Spleen (tissue), 11 donors: ENCODE measurements at regions not wholly inside any gene's neighbourhood (a gene's known extent, or its start where the extent isn't known, plus 50 kb on each side); places are given as distances from the start of the nearest gene placed in this dataset.

Experiments
- DNase-seq: peaks from one replicate; pipeline ENCODE4 v3.0.0-alpha.2; 2020
- H3K27ac ChIP-seq, 8 donors: fragments of 200-600 bp; sonication (generic) in 7 of 8; 1 replicate in 4 of 8; 2 replicates in 4 of 8; pipeline versions ENCODE4 v1.5.0 to v1.8.0; 2016 to 2021; ENCODE audit warnings: inconsistent platforms in 4 of 8, mild to moderate bottlenecking in 4 of 8, moderate library complexity in 1 of 8
- H3K27me3 ChIP-seq, 7 donors: fragments of 200-600 bp; sonication (generic) in 6 of 7; replicated peaks in 1 of 7; 1 replicate in 4 of 7; 2 replicates in 3 of 7; pipeline versions ENCODE4 v1.5.0 to v1.8.0; 2016 to 2021; ENCODE audit warnings: inconsistent platforms in 3 of 7, mild to moderate bottlenecking in 1 of 7
- H3K36me3 ChIP-seq, 6 donors: fragments of 200-600 bp; sonication (generic) in 5 of 6; 1 replicate in 4 of 6; 2 replicates in 2 of 6; pipeline versions ENCODE4 v1.5.0 to v1.8.0; 2016 to 2021; ENCODE audit warnings: inconsistent platforms in 2 of 6
- H3K4me1 ChIP-seq, 6 donors: fragments of 200-600 bp; sonication (generic) in 5 of 6; 1 replicate in 3 of 6; 2 replicates in 3 of 6; pipeline versions ENCODE4 v1.5.0 to v1.8.0; 2016 to 2021; ENCODE audit warnings: inconsistent platforms in 3 of 6
- H3K4me3 ChIP-seq, 8 donors: fragments of 200-600 bp; sonication (generic) in 7 of 8; 1 replicate in 4 of 8; 2 replicates in 4 of 8; pipeline versions ENCODE4 v1.5.0 to v1.8.0; 2016 to 2021; ENCODE audit warnings: inconsistent platforms in 4 of 8, mild to moderate bottlenecking in 4 of 8, moderate library complexity in 2 of 8
- H3K9me3 ChIP-seq, 8 donors: fragments of 200-600 bp; sonication (generic) in 7 of 8; 1 replicate in 4 of 8; 2 replicates in 4 of 8; pipeline versions ENCODE4 v1.5.0 to v1.8.0; 2016 to 2021; ENCODE audit warnings: inconsistent platforms in 4 of 8
- CTCF ChIP-seq, 11 experiments: fragments of 200-600 bp in 7 of 11; fragments of 450-650 bp in 4 of 11; sonication (generic) in 4 of 11; IDR thresholded peaks in 8 of 11; conservative IDR thresholded peaks in 3 of 11; 1 replicate in 7 of 11; 2 replicates in 4 of 11; pipeline versions ENCODE4 v1.4.0 to v1.8.0; 2016 to 2021; ENCODE audit warnings: antibody characterized with exemption in 11 of 11, inconsistent platforms in 4 of 11, mild to moderate bottlenecking in 1 of 11
- POLR2A ChIP-seq, 3 donors: fragments of 450-650 bp; IDR thresholded peaks; one replicate each; pipeline ENCODE4 v1.5.1; 2017; ENCODE audit warnings: antibody characterized with exemption in 3 of 3, mild to moderate bottlenecking in 1 of 3
- POLR2AphosphoS5 ChIP-seq, 3 donors: sonication (generic); formaldehyde crosslinking; IDR thresholded peaks; one replicate each; pipeline ENCODE4 v1.5.1; 2017; ENCODE audit warnings: antibody characterized with exemption in 3 of 3
- WGBS, 5 donors: extraction: QIAGEN DNeasy Blood & Tissue Kit in 3 of 5; methylation state at CpG; one replicate each; pipeline versions ENCODE4 v1.1.5 to v1.1.7; 2013 to 2018; 5-methylcytosine and 5-hydroxymethylcytosine counted together
- intact Hi-C: fragments of 100-400 bp; cut with DNase I; formaldehyde crosslinking; loops from one replicate; pipeline ENCODE4 v1.15.0; 2023; ENCODE audit warnings: low total_unique reads
- donor health status: healthy with polysubstance abuse.
- donor health status: DM: no; HTN: no; CAD: no; lungs with moderate emphysema.
- donor health status: DM: no; HTN: no; CAD: no.
- donor health status: Bipolar disorder and iron deficiency.
- donor health status: healthy.
- donor health status: DM: no; HTN: no; CAD: no.
- donor health status: DM: yes; HTN: yes; CAD: no.

GRCh38 chr21:25426580-25426979 is 180.7 kb downstream of the MRPL39 start:
- Histone ChIP-seq H3K27ac (no peak overlapping the region), H3K9me3 (no peaks in the 10 kb centered on the region), H3K27me3 (no peaks in the 10 kb centered on the region), H3K4me1 (peaks cover 7 to 45% (median 22%) of the 10 kb centered on the region in 6 donors), H3K4me3 (no peak overlapping the region), H3K36me3 (no peaks in the 10 kb centered on the region)
- DNase-seq: no peak
- 77 to 91% (median 81%) methylated on average over 4 of the region's 4 CpGs for WGBS, 5 donors
- TF ChIP-seq POLR2A (IDR thresholded peaks at IDR 0.05): no peak
- TF ChIP-seq CTCF (IDR thresholded peaks at IDR 0.05 in 8 of 11, conservative IDR thresholded peaks at IDR 0.05 in 3 of 11): no peak
- TF ChIP-seq POLR2AphosphoS5 (IDR thresholded peaks at IDR 0.05): no peak
- intact Hi-C loops: loop anchor here (10.0 kb wide), 1 partner anchor 278 kb away; no protein-coding TSS in a partner anchor

- TF ChIP-seq POLR2A (IDR thresholded peaks at IDR 0.05) (no peak), POLR2AphosphoS5 (IDR thresholded peaks at IDR 0.05) (no peak), CTCF (IDR thresholded peaks at IDR 0.05 in 8 of 11, conservative IDR thresholded peaks at IDR 0.05 in 3 of 11) (no peak)
- DNase-seq: no peak
- 59 to 74% (median 64%) methylated on average over 2 of the region's 2 CpGs for WGBS, 5 donors
- Histone ChIP-seq H3K9me3 (no peaks in the 10 kb centered on the region), H3K4me3 (no peak overlapping the region), H3K4me1 (peaks cover 13 to 54% (median 30%) of the 10 kb centered on the region in 6 donors), H3K27me3 (no peaks in the 10 kb centered on the region), H3K36me3 (no peaks in the 10 kb centered on the region), H3K27ac (peak overlapping the region in 4 of 8 donors; percentile 9 to 52 (median 28))
- intact Hi-C loops: loop anchor here (10.0 kb wide), 1 partner anchor 280 kb away; no protein-coding TSS in a partner anchor
Observed at GRCh38 chr21:25425156-25425555, 182.1 kb downstream of the MRPL39 start.

GRCh38 chr21:25424634-25425033 is 182.6 kb downstream of the MRPL39 start:
- Histone ChIP-seq H3K4me3 (peak overlapping the region in 1 of 8 donors; percentile 19), H3K9me3 (no peaks in the 10 kb centered on the region), H3K27me3 (no peaks in the 10 kb centered on the region), H3K36me3 (no peaks in the 10 kb centered on the region), H3K4me1 (peaks cover 13 to 54% (median 30%) of the 10 kb centered on the region in 6 donors), H3K27ac (peak overlapping the region in 5 of 8 donors; percentile 9 to 72 (median 44))
- intact Hi-C loops: loop anchor here (10.0 kb wide), 1 partner anchor 280 kb away; no protein-coding TSS in a partner anchor
- 70 to 83% (median 77%) methylated on average over 2 of the region's 2 CpGs for WGBS, 5 donors
- TF ChIP-seq POLR2AphosphoS5 (IDR thresholded peaks at IDR 0.05) (no peak), CTCF (IDR thresholded peaks at IDR 0.05 in 8 of 11, conservative IDR thresholded peaks at IDR 0.05 in 3 of 11) (no peak), POLR2A (IDR thresholded peaks at IDR 0.05) (no peak)
- no peak for DNase-seq

- Histone ChIP-seq H3K4me3 (peak overlapping the region in 1 of 8 donors; percentile 19), H3K9me3 (no peaks in the 10 kb centered on the region), H3K4me1 (peaks cover 13 to 54% (median 30%) of the 10 kb centered on the region in 6 donors), H3K27me3 (no peaks in the 10 kb centered on the region), H3K27ac (peak overlapping the region in 5 of 8 donors; percentile 0 to 72 (median 44)), H3K36me3 (no peaks in the 10 kb centered on the region)
- TF ChIP-seq CTCF (IDR thresholded peaks at IDR 0.05 in 8 of 11, conservative IDR thresholded peaks at IDR 0.05 in 3 of 11) (no peak), POLR2A (IDR thresholded peaks at IDR 0.05) (no peak), POLR2AphosphoS5 (IDR thresholded peaks at IDR 0.05) (no peak)
- 55 to 70% (median 67%) methylated on average over 4 of the region's 4 CpGs for WGBS, 5 donors
- intact Hi-C loops: loop anchor here (10.0 kb wide), 1 partner anchor 281 kb away; no protein-coding TSS in a partner anchor
- no peak for DNase-seq
Observed at GRCh38 chr21:25424048-25424447, 183.2 kb downstream of the MRPL39 start.
